ENCODE measurements at regions not wholly inside any gene's neighbourhood (a gene's known extent, or its start where the extent isn't known, plus 50 kb on each side); places are given as distances from the start of the nearest gene placed in this dataset.
"Not testable (repeated sequence)": the region's sequence is repeated elsewhere in the genome, so short reads cannot be mapped to it uniquely, and the experiment has no call there.

- TF ChIP-seq CTCF, POLR2A, POLR2AphosphoS5 (IDR thresholded peaks at IDR 0.05): not testable (repeated sequence)
Observed at GRCh38 chr15:84500165-84500889, 100.5 kb upstream of the ZSCAN2 start.
